Testis (tissue), 2 donors: ENCODE measurements at regions not wholly inside any gene's neighbourhood (a gene's known extent, or its start where the extent isn't known, plus 50 kb on each side); places are given as distances from the start of the nearest gene placed in this dataset.

Experiments
- POLR2A ChIP-seq: fragments of 450-650 bp; IDR thresholded peaks from one replicate; pipeline ENCODE4 v1.6.1; 2017; ENCODE audit warnings: antibody characterized with exemption, mild to moderate bottlenecking, moderate library complexity
- TF ChIP-seq, protein P1 (sequence below), 3 experiments: fragments of 450-650 bp in 2 of 3; fragments of 200-600 bp in 1 of 3; sonication (generic) in 1 of 3; IDR thresholded peaks; one replicate each; pipeline ENCODE4 v1.5.1; 2016 to 2019; ENCODE audit warnings: antibody characterized with exemption in 3 of 3, mild to moderate bottlenecking in 2 of 3, moderate library complexity in 1 of 3

GRCh38 chr1:199590708-199591107 lies 436.8 kb upstream of the NR5A2 start:
- TF ChIP-seq, protein P1, sequence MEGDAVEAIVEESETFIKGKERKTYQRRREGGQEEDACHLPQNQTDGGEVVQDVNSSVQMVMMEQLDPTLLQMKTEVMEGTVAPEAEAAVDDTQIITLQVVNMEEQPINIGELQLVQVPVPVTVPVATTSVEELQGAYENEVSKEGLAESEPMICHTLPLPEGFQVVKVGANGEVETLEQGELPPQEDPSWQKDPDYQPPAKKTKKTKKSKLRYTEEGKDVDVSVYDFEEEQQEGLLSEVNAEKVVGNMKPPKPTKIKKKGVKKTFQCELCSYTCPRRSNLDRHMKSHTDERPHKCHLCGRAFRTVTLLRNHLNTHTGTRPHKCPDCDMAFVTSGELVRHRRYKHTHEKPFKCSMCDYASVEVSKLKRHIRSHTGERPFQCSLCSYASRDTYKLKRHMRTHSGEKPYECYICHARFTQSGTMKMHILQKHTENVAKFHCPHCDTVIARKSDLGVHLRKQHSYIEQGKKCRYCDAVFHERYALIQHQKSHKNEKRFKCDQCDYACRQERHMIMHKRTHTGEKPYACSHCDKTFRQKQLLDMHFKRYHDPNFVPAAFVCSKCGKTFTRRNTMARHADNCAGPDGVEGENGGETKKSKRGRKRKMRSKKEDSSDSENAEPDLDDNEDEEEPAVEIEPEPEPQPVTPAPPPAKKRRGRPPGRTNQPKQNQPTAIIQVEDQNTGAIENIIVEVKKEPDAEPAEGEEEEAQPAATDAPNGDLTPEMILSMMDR (IDR thresholded peaks at IDR 0.05), result no peak
- no peak for TF ChIP-seq POLR2A
